A673 (cell line): ENCODE measurements at regions not wholly inside any gene's neighbourhood (a gene's known extent, or its start where the extent isn't known, plus 50 kb on each side); places are given as distances from the start of the nearest gene placed in this dataset.

ENCODE experiments used
- EZH2 ChIP-seq: fragments of 200-600 bp; sonication (generic); IDR thresholded peaks from 2 replicates; pipeline ENCODE4 v1.6.1; 2017; ENCODE audit warnings: borderline replicate concordance, low read depth, mild to moderate bottlenecking, mixed read lengths, antibody characterized with exemption, low read length; ENCODE audit not compliant: poor library complexity, severe bottlenecking
- TF ChIP-seq, protein P1 (sequence below): fragments of 300-800, 200-600 bp; sonication (generic); conservative IDR thresholded peaks from 2 replicates; pipeline ENCODE4 v1.5.1; 2017; ENCODE audit warnings: low read depth, mild to moderate bottlenecking, antibody characterized with exemption, low read length, moderate library complexity, mixed read lengths

DNA sequence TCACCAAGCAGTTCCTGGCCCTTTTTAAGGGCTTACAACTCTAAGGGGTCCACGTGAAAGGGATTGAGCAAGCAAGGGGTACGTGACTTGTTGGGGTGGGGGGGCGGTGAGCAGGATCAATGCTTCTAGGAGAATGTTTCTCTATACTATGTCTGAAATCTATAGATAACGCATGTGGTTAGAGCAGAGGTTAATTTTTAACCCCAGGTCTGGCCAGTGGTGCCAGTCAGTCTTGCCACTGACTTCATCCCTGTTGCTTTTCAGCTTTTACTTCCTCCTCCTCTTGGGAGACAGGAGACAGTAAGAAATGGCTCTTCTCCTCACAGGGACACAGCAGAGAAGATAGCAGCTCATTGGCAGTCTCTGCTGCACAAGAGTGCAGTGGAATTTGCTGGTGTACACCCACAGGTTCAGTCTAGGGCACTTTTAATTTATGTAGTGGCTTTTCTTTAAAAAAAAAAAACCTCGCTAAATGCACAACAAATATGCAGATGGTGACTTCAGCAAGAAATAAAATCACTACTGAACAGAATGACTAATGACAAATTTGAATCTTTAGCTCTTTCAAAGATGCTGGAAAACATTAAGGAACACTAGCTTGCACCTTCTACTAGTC lies 190.5 kb downstream of the CCNG2 start:
- TF ChIP-seq, protein P1, sequence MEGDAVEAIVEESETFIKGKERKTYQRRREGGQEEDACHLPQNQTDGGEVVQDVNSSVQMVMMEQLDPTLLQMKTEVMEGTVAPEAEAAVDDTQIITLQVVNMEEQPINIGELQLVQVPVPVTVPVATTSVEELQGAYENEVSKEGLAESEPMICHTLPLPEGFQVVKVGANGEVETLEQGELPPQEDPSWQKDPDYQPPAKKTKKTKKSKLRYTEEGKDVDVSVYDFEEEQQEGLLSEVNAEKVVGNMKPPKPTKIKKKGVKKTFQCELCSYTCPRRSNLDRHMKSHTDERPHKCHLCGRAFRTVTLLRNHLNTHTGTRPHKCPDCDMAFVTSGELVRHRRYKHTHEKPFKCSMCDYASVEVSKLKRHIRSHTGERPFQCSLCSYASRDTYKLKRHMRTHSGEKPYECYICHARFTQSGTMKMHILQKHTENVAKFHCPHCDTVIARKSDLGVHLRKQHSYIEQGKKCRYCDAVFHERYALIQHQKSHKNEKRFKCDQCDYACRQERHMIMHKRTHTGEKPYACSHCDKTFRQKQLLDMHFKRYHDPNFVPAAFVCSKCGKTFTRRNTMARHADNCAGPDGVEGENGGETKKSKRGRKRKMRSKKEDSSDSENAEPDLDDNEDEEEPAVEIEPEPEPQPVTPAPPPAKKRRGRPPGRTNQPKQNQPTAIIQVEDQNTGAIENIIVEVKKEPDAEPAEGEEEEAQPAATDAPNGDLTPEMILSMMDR, result no peak
- no peak for TF ChIP-seq EZH2
